Spleen (tissue), 7 donors: ENCODE measurements at regions not wholly inside any gene's neighbourhood (a gene's known extent, or its start where the extent isn't known, plus 50 kb on each side); places are given as distances from the start of the nearest gene placed in this dataset.

Experiments
- CTCF ChIP-seq, 11 experiments: fragments of 200-600 bp in 7 of 11; fragments of 450-650 bp in 4 of 11; sonication (generic) in 4 of 11; IDR thresholded peaks in 8 of 11; conservative IDR thresholded peaks in 3 of 11; 1 replicate in 7 of 11; 2 replicates in 4 of 11; pipeline versions ENCODE4 v1.4.0 to v1.8.0; 2016 to 2021; ENCODE audit warnings: antibody characterized with exemption in 11 of 11, inconsistent platforms in 4 of 11, mild to moderate bottlenecking in 1 of 11
- POLR2A ChIP-seq, 3 donors: fragments of 450-650 bp; IDR thresholded peaks; one replicate each; pipeline ENCODE4 v1.5.1; 2017; ENCODE audit warnings: antibody characterized with exemption in 3 of 3, mild to moderate bottlenecking in 1 of 3
- POLR2AphosphoS5 ChIP-seq, 3 donors: sonication (generic); formaldehyde crosslinking; IDR thresholded peaks; one replicate each; pipeline ENCODE4 v1.5.1; 2017; ENCODE audit warnings: antibody characterized with exemption in 3 of 3
- donor health status: DM: no; HTN: no; CAD: no; lungs with moderate emphysema.
- donor health status: DM: no; HTN: no; CAD: no.
- donor health status: DM: no; HTN: no; CAD: no.

GRCh38 chr3:106725566-106725965 is 651.7 kb upstream of the CCDC54 start:
- no peak for TF ChIP-seq CTCF (IDR thresholded peaks at IDR 0.05 in 8 of 11, conservative IDR thresholded peaks at IDR 0.05 in 3 of 11)
- no peak for TF ChIP-seq POLR2AphosphoS5 (IDR thresholded peaks at IDR 0.05)
- TF ChIP-seq POLR2A (IDR thresholded peaks at IDR 0.05), result no peak
